ENCODE measurements at regions not wholly inside any gene's neighbourhood (a gene's known extent, or its start where the extent isn't known, plus 50 kb on each side); places are given as distances from the start of the nearest gene placed in this dataset.

GRCh38 chr2:183696028-183696427 lies 571.8 kb downstream of the NUP35 start:
- TF ChIP-seq CTCF (IDR thresholded peaks at IDR 0.05) (no peak), POLR2A (IDR thresholded peaks at IDR 0.05) (no peak)

Data from thyroid gland (tissue), 4 donors.